Stimulated activated naive CD8-positive, alpha-beta T cell treated with anti-CD3 and anti-CD28 coated beads, Interleukin-15, amount 100 ng/mL, for 72 hours (primary cell): ENCODE measurements at regions not wholly inside any gene's neighbourhood (a gene's known extent, or its start where the extent isn't known, plus 50 kb on each side); places are given as distances from the start of the nearest gene placed in this dataset.
"Not testable (repeated sequence)": the region's sequence is repeated elsewhere in the genome, so short reads cannot be mapped to it uniquely, and the experiment has no call there.

Experiments used
- ATAC-seq: fragments of 150-1000 bp; cut with Tn5 transposase; 2 replicates; pipeline ENCODE4 v1.10.0; 2021; ENCODE audit warnings: mild to moderate bottlenecking, moderate library complexity
- DNase-seq, 2 donors: peaks; one replicate each; pipeline ENCODE4 v3.0.0; 2021 to 2022
- H3K27ac Mint-ChIP-seq, 2 donors: one replicate each; pipeline ENCODE4 v1.8.0; 2022; ENCODE audit warnings: mild to moderate bottlenecking in 2 of 2, mixed read lengths in 2 of 2, moderate library complexity in 2 of 2
- H3K27me3 Mint-ChIP-seq: one replicate; pipeline ENCODE4 v1.8.0; 2022; ENCODE audit warnings: mixed read lengths
- H3K4me1 Mint-ChIP-seq: one replicate; pipeline ENCODE4 v1.8.0; 2022; ENCODE audit warnings: mild to moderate bottlenecking, mixed read lengths
- H3K4me3 Mint-ChIP-seq, 2 donors: one replicate each; pipeline ENCODE4 v1.8.0; 2022; ENCODE audit warnings: mild to moderate bottlenecking in 2 of 2, mixed read lengths in 2 of 2, moderate library complexity in 1 of 2
- H3K9me3 Mint-ChIP-seq, 2 donors: one replicate each; pipeline ENCODE4 v1.8.0; 2022; ENCODE audit warnings: mixed read lengths in 2 of 2

- H3K27me3 Mint-ChIP-seq: no peaks in the 10 kb centered on the region
- no peak overlapping the region for H3K27ac Mint-ChIP-seq
- H3K4me3 Mint-ChIP-seq: no peak overlapping the region
- peaks cover 11% of the 10 kb centered on the region for H3K4me1 Mint-ChIP-seq
- DNase-seq (no peak), ATAC-seq (no peak)
- H3K9me3 Mint-ChIP-seq: no peaks in the 10 kb centered on the region
These were observed 59.3 kb downstream of the EBLN2 start for GRCh38 chr3:73120710-73121109.

GRCh38 chr3:73121669-73122331 is 60.3 kb downstream of the EBLN2 start:
- no peak for ATAC-seq
- Mint-ChIP-seq H3K4me3 (no peak overlapping the region), H3K9me3 (no peaks in the 10 kb centered on the region), H3K4me1 (peaks cover 11% of the 10 kb centered on the region), H3K27me3 (peaks cover 4% of the 10 kb centered on the region), H3K27ac (no peak overlapping the region)
- no peak for DNase-seq

GRCh38 chr3:73134034-73134433 is 72.6 kb downstream of the EBLN2 start:
- peaks cover 4 to 19% of the 10 kb centered on the region in 2 donors for H3K9me3 Mint-ChIP-seq
- H3K4me1 Mint-ChIP-seq: no peaks in the 10 kb centered on the region
- no peak overlapping the region for H3K4me3 Mint-ChIP-seq

GRCh38 chr3:73136941-73137340 is 75.5 kb downstream of the EBLN2 start:
- Mint-ChIP-seq H3K27me3 (peaks cover 7% of the 10 kb centered on the region), H3K27ac (no peak overlapping the region), H3K4me1 (no peaks in the 10 kb centered on the region), H3K4me3 (no peak overlapping the region), H3K9me3 (peaks cover 4 to 19% of the 10 kb centered on the region in 2 donors)
- DNase-seq: no peak
- ATAC-seq: no peak

More at GRCh38 chr3:73134034-73134433, 72.6 kb downstream of the EBLN2 start:
- Mint-ChIP-seq H3K27me3 (peaks cover 22% of the 10 kb centered on the region), H3K27ac (no peak overlapping the region)
- no peak for ATAC-seq
- DNase-seq: no peak

- ATAC-seq (no peak), DNase-seq (no peak)
- H3K9me3 Mint-ChIP-seq: peaks cover 4 to 19% of the 10 kb centered on the region in 2 donors
- H3K4me1 Mint-ChIP-seq: no peaks in the 10 kb centered on the region
- H3K27ac Mint-ChIP-seq: no peak overlapping the region
- H3K4me3 Mint-ChIP-seq: no peak overlapping the region
- H3K27me3 Mint-ChIP-seq: peaks cover 7% of the 10 kb centered on the region
These were observed 76.4 kb downstream of the EBLN2 start for GRCh38 chr3:73137736-73138403.

GRCh38 chr3:73140772-73141442 is 79.4 kb downstream of the EBLN2 start:
- Mint-ChIP-seq H3K9me3 (no peaks in the 10 kb centered on the region), H3K27ac (no peak overlapping the region), H3K4me3 (no peak overlapping the region), H3K4me1 (no peaks in the 10 kb centered on the region), H3K27me3 (peaks cover 7% of the 10 kb centered on the region)
- DNase-seq (no peak), ATAC-seq (no peak)

- DNase-seq (no peak), ATAC-seq (no peak)
- peaks cover 7% of the 10 kb centered on the region for H3K27me3 Mint-ChIP-seq
- no peaks in the 10 kb centered on the region for H3K9me3 Mint-ChIP-seq
- no peaks in the 10 kb centered on the region for H3K4me1 Mint-ChIP-seq
- no peak overlapping the region for H3K27ac Mint-ChIP-seq
- H3K4me3 Mint-ChIP-seq: no peak overlapping the region
These were observed 80.1 kb downstream of the EBLN2 start for GRCh38 chr3:73141525-73141924.

GRCh38 chr3:73143401-73143800 is 81.9 kb downstream of the EBLN2 start:
- Mint-ChIP-seq H3K27me3 (peaks cover 4% of the 10 kb centered on the region), H3K4me3 (no peak overlapping the region), H3K4me1 (no peaks in the 10 kb centered on the region), H3K9me3 (no peaks in the 10 kb centered on the region), H3K27ac (peak overlapping the region in 1 of 2 donors; percentile 79)
- no peak for ATAC-seq
- DNase-seq: no peak

- Mint-ChIP-seq H3K4me3 (no peak overlapping the region), H3K27me3 (peaks cover 8% of the 10 kb centered on the region), H3K27ac (no peak overlapping the region), H3K9me3 (no peaks in the 10 kb centered on the region), H3K4me1 (no peaks in the 10 kb centered on the region)
- ATAC-seq: no peak
- no peak for DNase-seq
These were observed 82.4 kb downstream of the EBLN2 start for GRCh38 chr3:73143821-73144237.

- Mint-ChIP-seq H3K9me3 (no peaks in the 10 kb centered on the region), H3K4me3 (no peak overlapping the region), H3K4me1 (no peaks in the 10 kb centered on the region), H3K27ac (no peak overlapping the region), H3K27me3 (peaks cover 8% of the 10 kb centered on the region)
- DNase-seq (no peak), ATAC-seq (no peak)
These were observed 82.8 kb downstream of the EBLN2 start for GRCh38 chr3:73144276-73144675.

GRCh38 chr3:73144828-73145227 is 83.4 kb downstream of the EBLN2 start:
- Mint-ChIP-seq H3K27me3 (peaks cover 10% of the 10 kb centered on the region), H3K27ac (no peak overlapping the region), H3K4me1 (no peaks in the 10 kb centered on the region), H3K4me3 (no peak overlapping the region), H3K9me3 (no peaks in the 10 kb centered on the region)
- DNase-seq (no peak), ATAC-seq (no peak)

GRCh38 chr3:73147479-73147878 is 86.0 kb downstream of the EBLN2 start:
- H3K27ac Mint-ChIP-seq, DNase-seq, H3K9me3 Mint-ChIP-seq, H3K4me3 Mint-ChIP-seq, ATAC-seq, H3K4me1 Mint-ChIP-seq: not testable (repeated sequence)
- peaks cover 14% of the 10 kb centered on the region for H3K27me3 Mint-ChIP-seq

- H3K27me3 Mint-ChIP-seq: peaks cover 14% of the 10 kb centered on the region
- no peak overlapping the region for H3K4me3 Mint-ChIP-seq
These were observed 86.7 kb downstream of the EBLN2 start for GRCh38 chr3:73148206-73148605.

GRCh38 chr3:73148682-73149081 is 87.2 kb downstream of the EBLN2 start:
- DNase-seq (no peak), ATAC-seq (no peak)
- H3K4me3 Mint-ChIP-seq: no peak overlapping the region
- peaks cover 14% of the 10 kb centered on the region for H3K27me3 Mint-ChIP-seq
- no peaks in the 10 kb centered on the region for H3K4me1 Mint-ChIP-seq
- no peak overlapping the region for H3K27ac Mint-ChIP-seq
- no peaks in the 10 kb centered on the region for H3K9me3 Mint-ChIP-seq

More at GRCh38 chr3:73148206-73148605, 86.7 kb downstream of the EBLN2 start:
- ATAC-seq (no peak), DNase-seq (no peak)
- H3K9me3 Mint-ChIP-seq: no peaks in the 10 kb centered on the region
- no peak overlapping the region for H3K27ac Mint-ChIP-seq
- no peaks in the 10 kb centered on the region for H3K4me1 Mint-ChIP-seq

GRCh38 chr3:73150369-73151130 is 89.1 kb downstream of the EBLN2 start:
- Mint-ChIP-seq H3K9me3 (no peaks in the 10 kb centered on the region), H3K4me1 (no peaks in the 10 kb centered on the region), H3K4me3 (no peak overlapping the region), H3K27ac (no peak overlapping the region), H3K27me3 (peaks cover 17% of the 10 kb centered on the region)
- ATAC-seq (no peak), DNase-seq (no peak)
